RWPE1 (cell line): ENCODE measurements at regions not wholly inside any gene's neighbourhood (a gene's known extent, or its start where the extent isn't known, plus 50 kb on each side); places are given as distances from the start of the nearest gene placed in this dataset.

Experiments
- CTCF ChIA-PET: fragments of 350-600 bp; sonication (Branson Sonifier 250); formaldehyde crosslinking; extraction: SDS; loops from one replicate; lab custom pipeline; 2021; lab: Yijun Ruan, JAX
- POLR2A ChIA-PET: fragments of 400-600 bp; formaldehyde crosslinking; extraction: SDS; loops from one replicate; lab custom pipeline; 2020; ENCODE audit warnings: antibody characterized with exemption; ENCODE audit not compliant: low non-redundant PET; lab: Yijun Ruan, JAX
- DNase-seq: peaks from one replicate; pipeline ENCODE4 v3.0.0; 2012; ENCODE audit warnings: low spot score
- H3K27ac ChIP-seq: fragments of 450-650 bp; 2 replicates; pipeline ENCODE4 v1.5.1; 2017
- CTCF ChIP-seq: fragments of 450-650 bp; conservative IDR thresholded peaks from 2 replicates; pipeline ENCODE4 v1.5.1; 2017; ENCODE audit warnings: low read depth, mild to moderate bottlenecking

GRCh38 chr10:33537066-33537465 lies 202.6 kb upstream of the NRP1 start:
- no peak overlapping the region for H3K27ac ChIP-seq
- CTCF ChIA-PET = no interaction called here

GRCh38 chr10:33536508-33536907 lies 202.0 kb upstream of the NRP1 start:
- no peak for DNase-seq
- H3K27ac ChIP-seq = no peak overlapping the region
- ChIA-PET POLR2A (no interaction called here), CTCF (no interaction called here)
- TF ChIP-seq CTCF = no peak

More at GRCh38 chr10:33537066-33537465, 202.6 kb upstream of the NRP1 start:
- no peak for DNase-seq
- no peak for TF ChIP-seq CTCF
- POLR2A ChIA-PET = no interaction called here

GRCh38 chr10:33535866-33536265 lies 201.4 kb upstream of the NRP1 start:
- no peak overlapping the region for H3K27ac ChIP-seq
- ChIA-PET POLR2A (no interaction called here), CTCF (interaction anchor here (0.5 kb wide), 1 partner anchor 15 kb away, joined by 4 read pairs; no protein-coding TSS in a partner anchor)
- no peak for DNase-seq
- no peak for TF ChIP-seq CTCF

GRCh38 chr10:33534416-33534815 lies 199.9 kb upstream of the NRP1 start:
- no peak for TF ChIP-seq CTCF
- CTCF ChIA-PET = no interaction called here
- no peak overlapping the region for H3K27ac ChIP-seq
- no peak for DNase-seq
- POLR2A ChIA-PET = no interaction called here

- DNase-seq = no peak
- no peak overlapping the region for H3K27ac ChIP-seq
- CTCF ChIA-PET = no interaction called here
- no peak for TF ChIP-seq CTCF
- POLR2A ChIA-PET = no interaction called here
Measured at GRCh38 chr10:33533612-33534011, 199.1 kb upstream of the NRP1 start.

- TF ChIP-seq CTCF = no peak
- DNase-seq = no peak
- CTCF ChIA-PET = no interaction called here
- no peak overlapping the region for H3K27ac ChIP-seq
- POLR2A ChIA-PET = no interaction called here
Measured at GRCh38 chr10:33532901-33533300, 198.4 kb upstream of the NRP1 start.

- CTCF ChIA-PET = no interaction called here
- POLR2A ChIA-PET = no interaction called here
- no peak overlapping the region for H3K27ac ChIP-seq
- DNase-seq = no peak
- no peak for TF ChIP-seq CTCF
Measured at GRCh38 chr10:33529234-33529633, 194.8 kb upstream of the NRP1 start.
